ENCODE measurements at regions not wholly inside any gene's neighbourhood (a gene's known extent, or its start where the extent isn't known, plus 50 kb on each side); places are given as distances from the start of the nearest gene placed in this dataset.

DNA sequence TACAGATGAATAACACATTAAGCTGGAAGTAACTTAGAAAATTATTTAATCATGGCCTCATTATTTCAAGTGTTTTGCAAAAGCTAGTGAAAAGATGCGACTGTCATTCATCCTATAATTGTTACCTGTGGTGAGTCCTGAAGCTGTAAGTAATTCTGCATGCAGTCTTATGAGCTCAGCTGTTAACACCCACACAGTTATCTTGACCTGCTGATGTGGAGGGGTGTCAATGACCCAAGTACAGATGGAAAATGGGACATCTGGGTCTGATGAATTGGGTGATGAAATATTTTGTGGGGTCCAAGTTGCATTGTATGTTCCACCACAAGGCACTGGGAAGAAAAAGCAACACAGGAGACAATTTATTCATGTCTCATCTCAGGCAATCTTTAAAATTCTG lies 68.9 kb downstream of the OR13A1 start:
- intact Hi-C loops (cut with micrococcal nuclease), result no loop called here

DNA sequence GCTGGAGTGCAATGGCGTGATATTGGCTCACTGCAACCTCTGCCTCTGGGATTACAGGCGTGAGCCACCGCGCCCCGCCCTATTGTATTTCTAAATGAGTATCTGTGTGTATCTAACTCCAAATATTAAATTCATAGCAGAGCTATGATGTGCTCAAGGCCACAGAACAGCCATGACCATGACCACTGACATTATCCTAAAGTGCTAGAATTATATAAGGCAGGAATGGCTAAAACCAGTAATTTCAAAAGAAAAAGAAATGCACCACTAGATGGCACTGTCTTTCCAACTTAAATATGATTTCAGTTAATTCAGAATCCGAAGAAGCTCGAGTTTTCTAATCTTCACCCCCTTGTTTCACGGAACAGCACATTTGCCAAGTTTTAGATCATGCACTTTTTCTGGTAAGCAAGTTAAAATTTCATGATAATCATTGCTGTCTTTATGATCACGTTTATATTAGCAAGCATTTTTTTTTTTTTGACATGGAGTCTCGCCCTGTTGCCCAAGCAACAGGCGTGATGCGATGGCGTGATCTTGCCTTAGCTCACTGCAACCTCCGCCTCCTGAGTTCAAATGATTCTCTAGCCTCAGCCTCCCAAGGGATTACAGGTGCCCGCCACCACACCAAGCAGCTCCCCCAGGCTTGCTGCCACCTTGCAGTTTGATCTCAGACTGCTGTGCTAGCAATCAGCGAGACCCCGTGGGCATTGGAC lies 65.3 kb downstream of the OR13A1 start:
- intact Hi-C loops (cut with micrococcal nuclease), result loop anchor here (2.0 to 5.0 kb wide), 2 partner anchors 211 to 422 kb away; partner anchors contain the start of gene ZFAND4

DNA sequence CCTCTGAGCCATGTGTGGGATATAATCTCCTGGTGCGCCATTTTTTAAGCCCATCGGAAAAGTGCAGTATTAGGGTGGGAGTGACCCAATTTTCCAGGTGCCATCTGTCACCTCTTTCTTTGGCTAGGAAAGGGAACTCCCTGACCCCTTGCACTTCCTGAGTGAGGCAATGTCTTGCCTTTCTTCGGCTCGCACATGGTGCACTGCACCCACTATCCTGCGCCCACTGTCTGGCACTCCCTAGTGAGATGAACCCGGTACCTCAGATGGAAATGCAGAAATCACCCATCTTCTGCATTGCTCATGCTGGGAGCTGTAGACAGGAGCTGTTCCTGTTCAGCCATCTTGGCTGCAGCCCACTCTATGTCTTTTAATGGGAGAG lies 64.7 kb downstream of the OR13A1 start:
- intact Hi-C loops (cut with micrococcal nuclease), result loop anchor here (2.0 to 5.0 kb wide), 2 partner anchors 210 to 422 kb away; partner anchors contain the start of gene ZFAND4
